BE2C (cell line): ENCODE measurements at regions not wholly inside any gene's neighbourhood (a gene's known extent, or its start where the extent isn't known, plus 50 kb on each side); places are given as distances from the start of the nearest gene placed in this dataset.

Source experiments
- DNase-seq: peaks from one replicate; pipeline ENCODE4 v3.0.0-alpha.2; 2020
- H3K27me3 ChIP-seq: fragments of 250-450 bp; sonication (Bioruptor Pico); 2 replicates; pipeline ENCODE4 v1.5.1; 2020; ENCODE audit warnings: mild to moderate bottlenecking
- H3K36me3 ChIP-seq: fragments of 250-450 bp; sonication (Bioruptor Pico); 2 replicates; pipeline ENCODE4 v1.5.1; 2020; ENCODE audit warnings: mild to moderate bottlenecking
- H3K4me1 ChIP-seq: fragments of 250-450 bp; sonication (Bioruptor Pico); 2 replicates; pipeline ENCODE4 v1.5.1; 2020
- H3K4me3 ChIP-seq: 2 replicates; pipeline ENCODE4 v1.5.1; 2011; ENCODE audit warnings: low read depth, low read length
- H3K9me3 ChIP-seq: fragments of 250-450 bp; sonication (Bioruptor Pico); 2 replicates; pipeline ENCODE4 v1.5.1; 2020
- TF ChIP-seq, protein P1 (sequence below): IDR thresholded peaks from 2 replicates; pipeline ENCODE4 v1.5.1; 2012; ENCODE audit warnings: mild to moderate bottlenecking, low read depth, low read length

GRCh38 chr10:2790396-2791188 is 276.8 kb upstream of the PFKP start:
- H3K4me1 ChIP-seq = no peaks in the 10 kb centered on the region
- no peaks in the 10 kb centered on the region for H3K36me3 ChIP-seq
- no peaks in the 10 kb centered on the region for H3K27me3 ChIP-seq
- no peaks in the 10 kb centered on the region for H3K9me3 ChIP-seq
- TF ChIP-seq, protein P1, sequence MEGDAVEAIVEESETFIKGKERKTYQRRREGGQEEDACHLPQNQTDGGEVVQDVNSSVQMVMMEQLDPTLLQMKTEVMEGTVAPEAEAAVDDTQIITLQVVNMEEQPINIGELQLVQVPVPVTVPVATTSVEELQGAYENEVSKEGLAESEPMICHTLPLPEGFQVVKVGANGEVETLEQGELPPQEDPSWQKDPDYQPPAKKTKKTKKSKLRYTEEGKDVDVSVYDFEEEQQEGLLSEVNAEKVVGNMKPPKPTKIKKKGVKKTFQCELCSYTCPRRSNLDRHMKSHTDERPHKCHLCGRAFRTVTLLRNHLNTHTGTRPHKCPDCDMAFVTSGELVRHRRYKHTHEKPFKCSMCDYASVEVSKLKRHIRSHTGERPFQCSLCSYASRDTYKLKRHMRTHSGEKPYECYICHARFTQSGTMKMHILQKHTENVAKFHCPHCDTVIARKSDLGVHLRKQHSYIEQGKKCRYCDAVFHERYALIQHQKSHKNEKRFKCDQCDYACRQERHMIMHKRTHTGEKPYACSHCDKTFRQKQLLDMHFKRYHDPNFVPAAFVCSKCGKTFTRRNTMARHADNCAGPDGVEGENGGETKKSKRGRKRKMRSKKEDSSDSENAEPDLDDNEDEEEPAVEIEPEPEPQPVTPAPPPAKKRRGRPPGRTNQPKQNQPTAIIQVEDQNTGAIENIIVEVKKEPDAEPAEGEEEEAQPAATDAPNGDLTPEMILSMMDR = no peak
- H3K4me3 ChIP-seq = no peak overlapping the region
- no peak for DNase-seq

DNA sequence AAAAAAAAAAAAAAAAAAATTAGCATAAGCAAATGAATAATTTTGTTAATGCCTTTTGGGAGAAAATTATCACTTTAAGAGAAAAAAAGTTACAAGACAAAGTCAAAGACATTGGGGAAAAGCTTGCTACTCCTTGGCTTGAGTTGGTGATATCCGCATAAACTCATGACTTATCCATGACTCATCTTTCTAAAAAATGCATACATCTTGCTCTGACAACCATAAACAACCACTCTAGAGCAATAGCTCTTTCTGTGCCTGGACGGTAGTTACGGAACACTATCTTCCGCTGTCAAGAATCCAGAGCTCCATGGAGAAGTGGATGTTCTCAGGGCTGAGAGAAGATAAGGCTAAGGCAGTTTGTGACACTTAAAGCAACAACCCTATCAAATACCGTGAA is 281.1 kb upstream of the PFKP start:
- H3K36me3 ChIP-seq = no peaks in the 10 kb centered on the region
- TF ChIP-seq, protein P1 = no peak

GRCh38 chr10:2784766-2785165 is 282.6 kb upstream of the PFKP start:
- TF ChIP-seq, protein P1 = no peak
- H3K4me1 ChIP-seq = no peaks in the 10 kb centered on the region
- H3K4me3 ChIP-seq = no peak overlapping the region
- H3K36me3 ChIP-seq = no peaks in the 10 kb centered on the region
- H3K27me3 ChIP-seq = no peaks in the 10 kb centered on the region
- H3K9me3 ChIP-seq = no peaks in the 10 kb centered on the region
- no peak for DNase-seq

More for the DNA sequence above, 281.1 kb upstream of the PFKP start:
- no peak for DNase-seq
- no peaks in the 10 kb centered on the region for H3K9me3 ChIP-seq
- no peak overlapping the region for H3K4me3 ChIP-seq
- H3K27me3 ChIP-seq = no peaks in the 10 kb centered on the region
- no peaks in the 10 kb centered on the region for H3K4me1 ChIP-seq

DNA sequence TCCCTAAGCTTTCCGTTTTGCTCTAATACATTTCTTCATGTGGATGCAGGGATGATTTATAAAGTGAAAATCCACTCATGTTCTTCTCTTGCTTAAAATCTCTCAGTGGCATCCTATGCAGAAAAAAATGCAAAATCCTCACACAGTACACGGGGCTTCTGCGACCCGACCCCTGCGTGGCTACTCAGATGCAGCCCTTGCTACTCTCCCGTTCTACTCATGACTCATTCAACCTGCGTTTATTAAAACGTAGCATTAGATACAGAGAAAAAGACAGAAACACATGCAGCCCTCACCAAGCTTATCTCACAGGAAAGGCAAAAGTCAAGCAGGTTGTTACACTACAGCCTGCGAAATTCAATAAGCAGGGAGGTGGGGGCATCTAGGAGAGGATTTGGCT is 284.4 kb upstream of the PFKP start:
- Histone ChIP-seq H3K36me3 (no peaks in the 10 kb centered on the region), H3K9me3 (no peaks in the 10 kb centered on the region), H3K4me3 (no peak overlapping the region), H3K4me1 (no peaks in the 10 kb centered on the region), H3K27me3 (no peaks in the 10 kb centered on the region)
- TF ChIP-seq, protein P1 = no peak
- no peak for DNase-seq

GRCh38 chr10:2782265-2782664 is 285.1 kb upstream of the PFKP start:
- TF ChIP-seq, protein P1 = no peak

DNA sequence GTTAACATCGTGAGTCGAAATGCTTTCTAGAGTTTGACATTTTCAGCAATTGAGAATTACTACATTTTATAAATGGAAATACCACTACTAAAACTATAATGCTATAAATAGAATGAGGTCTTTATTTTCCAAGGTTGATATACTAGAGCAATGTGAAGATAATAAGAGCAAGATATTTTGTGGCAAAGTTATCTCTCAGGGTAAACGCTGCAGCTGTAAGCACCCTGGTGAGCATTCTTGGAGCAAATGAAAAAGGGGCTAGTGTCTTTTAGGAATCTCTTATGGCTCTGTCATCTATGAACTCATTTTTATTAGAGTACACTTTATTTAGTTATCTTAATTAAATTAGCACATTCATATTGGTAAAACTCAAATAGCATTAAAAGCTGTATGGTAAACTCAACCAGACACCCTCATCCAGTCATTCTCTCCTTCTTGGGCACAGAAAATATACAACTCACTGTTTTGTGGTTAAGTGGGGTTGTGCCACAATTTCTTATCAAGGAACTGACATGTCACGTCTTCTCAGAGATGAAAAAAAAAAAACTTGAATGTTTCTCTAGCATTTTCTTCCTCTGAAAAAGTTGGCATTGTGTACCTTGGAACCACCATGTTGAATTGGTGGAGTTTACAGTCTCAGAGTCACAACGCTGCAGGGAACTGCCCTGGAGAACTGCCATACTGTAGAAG is 289.5 kb upstream of the PFKP start:
- Histone ChIP-seq H3K4me1 (no peaks in the 10 kb centered on the region), H3K4me3 (no peak overlapping the region), H3K27me3 (peaks cover 2% of the 10 kb centered on the region; the same call in 1 of the 2 replicates), H3K36me3 (no peaks in the 10 kb centered on the region), H3K9me3 (no peaks in the 10 kb centered on the region)
- TF ChIP-seq, protein P1 = no peak
- no peak for DNase-seq

More at GRCh38 chr10:2782265-2782664, 285.1 kb upstream of the PFKP start:
- Histone ChIP-seq H3K36me3 (no peaks in the 10 kb centered on the region), H3K4me3 (no peak overlapping the region), H3K4me1 (no peaks in the 10 kb centered on the region), H3K27me3 (no peaks in the 10 kb centered on the region), H3K9me3 (no peaks in the 10 kb centered on the region)
- DNase-seq = no peak
